Fibroblast of skin of left biceps (primary cell): ENCODE measurements at regions not wholly inside any gene's neighbourhood (a gene's known extent, or its start where the extent isn't known, plus 50 kb on each side); places are given as distances from the start of the nearest gene placed in this dataset.

Experiments
- DNase-seq, 2 experiments: peaks; one replicate each; pipeline ENCODE4 v3.0.0-alpha.2; 2013; ENCODE audit warnings: low read depth in 2 of 2

DNA sequence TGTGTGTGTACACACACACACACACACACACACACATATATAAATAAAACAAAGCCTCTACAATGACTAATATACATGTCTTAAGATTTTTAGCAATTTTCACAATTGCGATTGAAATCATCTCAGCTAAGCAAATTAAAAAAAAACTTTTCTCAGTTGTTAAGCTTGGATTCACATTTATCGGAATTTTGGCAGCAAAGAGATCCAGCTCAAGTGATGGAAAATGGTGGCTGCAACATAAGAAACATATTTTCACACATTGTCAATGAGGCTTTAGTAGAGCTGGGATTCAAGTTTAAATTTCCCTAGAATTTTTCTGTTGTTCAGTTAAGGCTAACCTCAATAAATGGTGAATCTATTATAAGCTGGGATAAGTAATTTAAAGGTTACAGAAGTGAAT is 768.6 kb upstream of the SORCS1 start:
- no peak for DNase-seq

DNA sequence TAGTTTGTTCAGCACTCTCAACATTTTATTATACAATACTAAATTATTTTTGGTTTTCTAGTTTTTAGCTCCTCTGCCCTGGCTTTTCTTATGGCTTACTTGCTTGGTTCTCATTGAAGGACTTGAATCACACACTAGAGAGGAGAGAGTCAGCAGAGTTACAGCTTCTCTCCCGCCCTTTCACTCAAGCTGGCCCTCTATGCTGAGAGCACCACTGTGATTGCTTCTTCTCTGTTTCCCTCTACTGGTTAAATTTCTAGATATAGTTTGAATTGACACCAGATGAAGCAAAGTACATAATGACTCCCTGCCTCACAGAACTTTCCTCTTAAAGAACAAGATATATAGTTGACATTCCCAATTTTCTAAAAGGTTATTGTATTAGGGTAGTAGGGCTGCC is 767.3 kb upstream of the SORCS1 start:
- no peak for DNase-seq

DNA sequence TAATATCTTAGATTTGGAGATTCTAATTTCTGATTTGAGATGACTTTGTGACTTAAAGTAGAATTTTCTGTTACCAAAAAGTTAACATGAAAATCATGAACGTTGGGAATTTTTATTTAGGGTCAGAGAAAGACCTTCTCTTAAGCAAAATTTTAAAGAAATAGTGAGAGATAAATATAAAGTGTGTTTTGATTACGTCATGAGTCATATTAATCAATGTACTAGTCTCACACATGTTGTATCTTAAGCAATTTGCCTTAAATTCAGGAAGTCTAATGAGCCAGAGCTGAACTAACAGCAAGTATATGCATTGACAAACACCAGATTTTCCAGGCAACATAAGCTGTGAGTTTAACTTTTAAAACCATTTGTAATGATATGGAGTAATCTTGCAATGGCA is 765.5 kb upstream of the SORCS1 start:
- no peak for DNase-seq

DNA sequence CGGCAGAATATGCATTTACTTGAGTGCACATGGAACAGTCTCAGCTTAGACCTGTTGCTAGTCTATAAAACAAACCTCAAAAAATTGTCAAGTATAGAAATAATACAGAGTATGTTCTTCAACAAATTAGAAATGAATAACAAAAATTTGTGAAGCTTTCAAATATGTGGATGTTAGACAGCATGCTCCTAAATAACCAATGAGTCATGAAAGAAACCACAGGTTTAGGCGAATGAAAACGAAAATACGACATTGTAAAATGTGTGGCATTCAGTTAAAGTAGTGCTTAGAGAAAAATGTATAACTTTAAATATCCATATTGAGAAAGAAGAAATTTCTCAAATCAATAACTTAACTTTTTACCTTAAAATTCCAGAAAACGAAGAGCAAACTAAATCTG is 760.0 kb upstream of the SORCS1 start:
- no peak for DNase-seq

DNA sequence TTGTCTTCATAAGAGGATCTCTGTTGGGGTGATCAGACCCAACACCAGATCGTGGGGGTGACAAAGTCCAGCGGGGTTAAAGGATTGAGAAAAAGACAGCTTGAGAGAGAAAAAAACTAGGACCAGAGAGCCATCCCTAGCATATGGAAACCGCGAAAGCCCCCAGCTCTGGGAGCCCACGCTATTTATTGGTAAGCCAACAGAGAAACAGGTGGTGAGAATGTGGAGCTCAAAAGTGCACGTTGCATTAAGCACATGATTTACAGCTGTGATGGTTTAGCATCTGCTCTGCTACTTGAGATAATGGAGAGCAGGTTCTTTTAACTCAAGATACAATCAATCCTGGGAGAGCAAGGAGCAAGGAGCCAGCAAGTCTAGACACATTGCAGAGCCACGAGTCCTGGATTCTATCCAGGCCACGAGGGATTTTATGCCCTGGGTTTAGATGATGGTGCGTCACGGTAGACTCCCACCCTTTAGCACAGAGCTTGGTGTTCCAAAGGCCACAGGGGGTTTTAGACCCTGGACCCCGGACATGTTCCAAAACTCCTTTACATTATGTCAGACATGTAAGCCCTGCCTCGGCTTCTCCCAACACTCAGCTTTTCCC is 755.2 kb upstream of the SORCS1 start:
- no peak for DNase-seq

DNA sequence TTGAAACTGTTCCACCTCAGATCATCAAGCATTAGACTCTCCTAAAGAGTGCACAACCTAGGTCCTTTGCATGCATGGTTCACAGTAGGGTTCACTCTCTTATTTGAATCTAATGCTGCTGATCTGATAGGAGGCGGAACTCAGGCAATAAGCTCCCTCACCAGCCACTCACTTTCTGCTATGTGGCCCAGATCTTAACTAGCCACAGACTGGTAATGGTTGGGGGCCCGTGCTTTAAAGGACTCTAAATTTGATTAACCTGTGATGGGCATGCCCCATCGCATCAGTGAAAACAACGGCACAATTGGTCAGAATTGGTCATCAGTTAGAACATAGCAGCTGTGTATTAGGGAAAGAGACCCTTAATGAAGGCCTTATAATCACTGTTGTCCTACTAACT is 753.7 kb upstream of the SORCS1 start:
- DNase-seq: no peak

DNA sequence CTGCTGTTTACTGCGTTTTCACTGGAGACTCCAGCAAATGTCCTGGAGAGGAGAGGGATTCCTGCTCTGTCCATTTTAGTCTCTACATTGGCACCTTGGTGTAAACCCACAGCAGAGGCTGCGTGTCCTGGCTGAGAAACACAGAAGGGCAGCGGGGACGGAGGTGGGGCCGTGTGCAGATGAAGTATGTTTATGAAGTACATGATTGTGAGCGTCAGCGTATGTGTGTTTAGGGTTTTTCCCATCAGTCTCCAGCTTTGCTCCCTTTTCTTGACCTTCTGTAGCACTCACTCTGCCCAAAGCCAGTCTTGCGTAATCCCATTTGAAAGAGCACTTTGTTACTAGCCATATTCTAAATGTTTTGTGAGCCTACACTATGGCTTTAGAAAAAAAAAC is 750.7 kb upstream of the SORCS1 start:
- no peak for DNase-seq

DNA sequence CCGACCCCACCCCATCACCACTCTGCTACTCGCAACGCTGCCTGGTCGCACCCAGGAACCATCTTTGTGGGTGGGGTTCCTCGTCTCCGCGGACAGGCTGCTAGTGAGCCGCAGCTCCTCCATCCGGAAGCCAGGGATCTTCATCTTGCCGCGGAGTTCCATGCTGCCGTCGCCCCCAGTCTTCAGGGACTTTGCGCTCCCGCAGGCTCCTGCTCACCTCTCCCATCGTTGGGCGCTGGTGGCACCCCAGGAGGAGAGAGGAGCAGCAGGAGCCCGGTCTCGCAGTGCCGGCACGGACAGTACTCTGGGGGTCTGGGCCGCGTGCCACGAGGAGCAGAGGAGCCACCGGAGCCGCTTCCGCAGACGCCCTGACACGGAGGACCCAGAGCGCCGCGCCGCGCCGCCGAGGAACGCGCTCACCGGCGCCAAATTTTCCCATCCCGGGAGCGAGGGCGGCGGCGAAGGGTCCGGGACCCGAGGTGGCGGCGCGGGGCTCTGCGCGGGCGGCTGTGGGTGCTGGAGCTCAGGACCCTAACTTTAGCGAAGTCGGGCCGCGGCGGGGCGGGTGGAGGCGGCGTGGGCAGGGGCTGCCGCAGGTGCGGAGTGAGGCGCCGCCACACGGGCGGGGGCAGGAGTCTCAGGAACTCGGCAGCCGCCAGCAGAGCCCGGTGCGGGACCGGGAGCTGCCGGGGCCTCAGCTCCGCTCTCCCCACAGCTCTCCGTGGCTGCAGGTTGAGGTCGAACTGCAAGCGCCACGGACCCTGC is 750.1 kb upstream of the SORCS1 start:
- DNase-seq: no peak

DNA sequence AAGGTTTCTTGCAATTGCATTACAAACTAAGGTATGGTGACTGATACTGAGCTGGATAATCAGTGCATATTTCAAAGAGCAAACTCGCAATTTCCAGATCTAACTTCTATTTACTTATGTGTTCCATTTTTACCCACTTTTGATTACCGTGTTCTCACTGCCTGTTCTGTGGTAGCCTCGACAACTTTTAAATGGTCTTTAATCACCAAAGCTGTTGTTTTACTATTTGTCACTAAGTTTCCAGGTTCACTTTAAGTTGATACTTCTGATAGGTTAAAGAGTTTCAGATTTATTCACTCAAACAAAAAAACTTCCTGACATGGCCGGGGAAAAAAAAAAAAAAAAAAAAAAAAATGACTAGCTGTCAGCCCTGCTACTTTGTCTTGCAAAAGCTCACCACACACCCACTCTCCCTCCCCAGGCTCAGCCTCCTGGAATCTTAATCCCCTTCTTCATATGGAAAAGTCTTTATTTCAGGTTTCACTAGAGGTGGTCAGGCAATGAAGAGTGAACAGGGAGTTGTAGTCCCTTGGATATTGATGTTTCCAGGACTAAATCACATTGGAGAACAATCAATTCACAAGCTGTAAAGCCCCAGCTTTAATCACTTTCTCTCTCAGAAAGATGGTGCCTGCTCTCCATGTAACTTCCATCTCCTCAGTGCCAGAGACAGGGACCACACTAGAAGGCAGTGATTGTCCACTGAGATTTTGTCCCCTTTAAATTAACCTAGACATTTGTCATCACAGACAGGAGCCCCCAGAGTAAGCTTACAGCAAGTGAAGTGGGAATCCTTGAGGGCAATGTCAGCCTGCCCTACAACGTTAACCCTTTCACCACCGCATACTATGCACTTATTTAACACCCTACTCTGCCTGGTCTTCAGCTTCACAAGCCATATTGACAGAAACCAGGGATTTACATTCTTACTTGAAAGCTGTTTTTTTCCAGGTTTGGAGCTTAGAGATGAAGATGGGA is 749.1 kb upstream of the SORCS1 start:
- DNase-seq: no peak

DNA sequence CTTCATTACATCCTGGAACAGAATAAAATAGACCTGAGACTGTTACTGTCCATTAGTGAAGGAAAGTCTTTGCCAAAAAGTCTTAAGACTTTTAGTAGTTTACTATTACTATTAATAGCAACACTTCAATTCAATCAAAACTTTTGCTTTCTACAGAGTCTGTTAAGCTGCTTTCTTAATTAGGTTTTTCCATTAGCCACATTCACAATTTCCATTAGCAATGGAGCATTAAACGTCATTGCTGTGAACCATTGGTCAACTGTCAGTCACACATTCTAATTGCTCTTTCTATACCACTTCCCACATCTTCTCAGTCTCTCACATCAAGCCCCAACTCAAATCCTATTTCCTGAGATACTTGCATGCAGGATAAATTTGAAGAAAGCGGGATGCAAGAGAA is 736.6 kb upstream of the SORCS1 start:
- DNase-seq: no peak

DNA sequence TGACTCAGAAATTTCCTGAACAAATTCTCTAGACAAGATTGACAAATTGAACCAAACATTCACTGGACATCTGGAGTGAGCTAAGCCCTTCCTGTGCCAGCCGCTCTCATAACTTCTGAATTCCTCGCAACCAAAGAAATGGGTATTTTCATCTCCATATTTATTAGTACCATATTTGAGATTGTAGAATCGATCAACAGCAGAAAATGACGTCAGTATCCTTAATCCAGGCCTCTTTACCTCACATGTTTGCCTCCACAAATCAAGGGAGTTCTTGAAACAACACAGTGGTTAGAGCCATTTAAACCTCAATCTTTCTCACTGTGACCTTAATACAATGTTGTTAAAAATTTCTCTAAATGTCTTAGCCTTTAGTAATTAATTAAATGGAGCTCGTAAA is 735.6 kb upstream of the SORCS1 start:
- no peak for DNase-seq

DNA sequence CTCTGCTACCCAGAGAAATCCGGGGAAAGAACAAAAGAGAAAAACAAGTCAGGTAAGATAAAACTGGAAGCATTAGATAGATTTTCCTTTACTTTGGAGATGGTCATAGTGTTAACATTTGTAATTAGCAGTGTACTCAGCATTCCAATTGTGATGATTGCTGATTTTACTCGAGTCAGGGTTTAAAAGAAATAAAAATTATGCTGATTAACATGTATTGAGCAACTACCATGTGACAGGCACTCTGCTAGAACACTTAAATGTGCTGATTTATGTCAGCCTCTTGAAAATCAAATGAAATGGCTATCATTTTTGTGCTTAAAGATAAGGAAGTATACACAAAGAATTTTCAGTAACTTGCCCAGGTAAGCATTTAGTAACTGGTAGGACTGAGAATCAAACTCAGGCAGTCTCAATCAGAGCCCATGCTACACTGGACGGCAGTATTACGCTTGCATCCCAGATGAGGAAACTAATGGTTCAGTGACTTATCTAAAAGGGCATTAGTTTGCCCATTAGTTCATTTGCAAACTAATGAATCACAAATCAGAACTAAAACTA is 735.1 kb upstream of the SORCS1 start:
- no peak for DNase-seq

DNA sequence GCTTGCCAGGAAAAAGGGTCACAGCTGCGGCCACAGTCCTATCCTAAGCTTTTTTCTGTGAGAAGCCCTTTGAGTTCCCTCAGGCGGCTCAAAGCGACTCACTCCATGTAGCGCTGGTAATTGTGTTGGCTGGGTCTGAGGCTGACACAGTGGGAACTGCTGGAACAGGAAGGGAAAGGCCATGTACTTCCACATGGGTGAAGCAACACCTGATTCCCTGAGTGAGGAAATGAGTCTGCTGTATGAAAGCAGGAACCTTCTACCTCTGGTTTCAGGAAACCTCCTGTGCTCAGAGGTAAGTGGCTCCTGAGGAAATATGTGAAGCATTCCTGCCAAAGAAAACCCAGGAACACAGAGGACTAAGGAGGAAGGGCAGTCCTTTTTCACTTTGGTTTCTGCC is 734.6 kb upstream of the SORCS1 start:
- no peak for DNase-seq

DNA sequence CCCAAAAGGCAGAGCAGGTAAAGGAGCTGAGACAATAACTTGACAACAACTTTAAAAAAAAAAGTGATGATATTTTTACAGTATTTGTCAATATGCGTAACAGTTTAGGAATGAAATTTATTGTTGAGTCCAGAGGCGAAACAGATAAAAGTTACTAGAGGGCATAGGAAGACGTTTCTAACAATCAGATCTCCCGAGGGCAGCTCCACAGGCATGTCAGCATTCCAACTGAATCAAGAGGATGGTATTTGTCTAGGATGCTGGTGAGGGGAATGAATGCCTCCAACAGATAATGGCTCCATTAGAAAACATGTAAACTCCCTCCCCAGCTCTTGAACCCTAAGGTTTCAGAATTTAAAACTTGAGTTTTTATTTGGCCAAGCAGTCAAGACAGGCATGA is 733.9 kb upstream of the SORCS1 start:
- DNase-seq: no peak

DNA sequence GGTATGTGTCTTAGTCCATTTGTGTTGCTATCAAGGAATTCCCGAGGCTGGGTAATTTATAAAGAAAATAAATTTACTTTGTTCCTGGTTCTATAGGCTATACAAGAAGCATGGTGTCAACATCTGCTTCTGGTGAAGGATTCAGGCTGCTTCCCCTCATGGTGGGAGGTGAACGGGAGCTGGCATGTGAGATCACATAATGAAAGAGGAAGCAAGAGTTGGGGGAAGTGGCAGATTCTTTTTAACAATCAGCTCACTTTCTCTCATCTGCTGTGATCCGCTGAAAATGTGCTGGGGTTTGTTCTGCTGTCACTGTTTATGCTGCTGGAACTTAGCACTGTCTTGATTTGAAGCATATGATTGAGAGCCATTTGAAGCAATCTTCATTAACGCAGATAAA is 730.0 kb upstream of the SORCS1 start:
- no peak for DNase-seq

DNA sequence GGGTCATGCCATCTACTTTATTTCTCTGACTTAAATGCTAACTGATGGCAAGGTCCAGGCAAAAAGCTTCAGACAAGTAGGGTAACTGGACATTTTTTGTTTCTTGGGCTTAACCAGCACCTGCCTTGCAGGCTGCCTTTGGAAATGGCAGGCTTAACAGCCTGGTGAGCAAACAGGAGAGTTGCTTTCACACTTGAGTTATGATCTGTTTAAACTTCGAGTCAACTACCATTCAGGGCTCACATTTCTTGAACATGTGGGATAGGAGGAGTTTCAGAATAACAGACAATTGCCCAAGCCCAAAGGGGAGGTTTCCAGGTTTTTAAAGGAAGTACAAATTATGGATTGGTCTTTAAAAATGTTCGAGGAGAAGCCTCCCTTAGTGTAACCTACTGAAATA is 724.6 kb upstream of the SORCS1 start:
- DNase-seq: no peak

DNA sequence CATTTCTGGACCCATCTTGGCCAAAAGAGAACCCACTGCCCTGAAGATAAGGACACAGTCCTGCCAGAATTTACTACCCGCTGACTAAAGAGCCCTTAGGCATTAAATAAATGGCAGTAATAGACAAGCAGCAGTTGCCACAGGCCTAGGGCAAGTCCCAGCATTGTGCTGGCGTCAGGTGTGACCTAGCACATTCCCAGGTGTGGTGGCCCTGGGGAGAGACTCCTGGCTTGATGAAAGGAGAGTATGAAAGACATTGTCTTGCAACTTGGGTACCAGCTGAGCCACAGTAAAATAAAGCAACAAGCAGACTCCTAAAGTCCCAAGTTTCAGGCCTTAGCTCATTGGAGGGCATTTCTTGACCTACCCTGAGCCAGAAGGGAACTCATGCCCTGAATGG is 715.7 kb upstream of the SORCS1 start:
- DNase-seq: no peak

DNA sequence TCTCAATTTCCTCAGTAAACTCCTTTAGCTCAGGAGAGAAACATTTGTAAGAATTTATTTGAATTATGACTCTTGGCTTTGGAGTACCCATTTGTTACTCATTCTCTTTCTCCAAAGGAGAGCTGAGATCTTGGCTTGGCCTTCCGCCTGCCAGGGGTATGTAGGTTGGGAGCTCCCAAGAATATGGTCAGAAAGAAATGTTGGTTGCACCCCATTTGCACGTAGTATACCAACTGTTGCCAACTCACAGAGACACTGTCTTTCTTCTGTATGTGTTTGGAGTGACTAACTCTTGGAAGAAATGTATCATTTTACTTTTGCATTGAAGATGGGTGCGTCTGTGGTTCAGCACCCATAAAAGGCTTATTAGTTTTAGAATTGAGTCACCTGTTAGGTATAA is 708.5 kb upstream of the SORCS1 start:
- no peak for DNase-seq

DNA sequence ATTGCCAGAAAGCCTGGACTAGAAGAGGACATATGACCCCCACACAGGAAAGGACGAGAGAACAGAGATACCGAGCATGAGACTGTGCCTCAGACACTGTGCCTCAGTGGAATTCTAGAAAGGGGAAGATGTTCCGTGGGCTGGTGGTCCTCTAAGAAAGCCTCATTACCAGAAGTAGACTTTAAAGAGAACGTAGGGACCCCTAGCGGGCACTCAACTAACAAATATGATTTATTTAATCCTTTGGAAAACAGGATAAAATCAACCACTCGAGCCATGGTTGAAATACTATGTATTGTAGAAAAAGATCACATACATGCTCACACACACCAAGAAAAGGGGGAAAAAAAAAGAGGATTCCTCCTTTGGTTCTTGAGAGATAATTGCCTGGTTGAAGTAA is 701.2 kb upstream of the SORCS1 start:
- no peak for DNase-seq

DNA sequence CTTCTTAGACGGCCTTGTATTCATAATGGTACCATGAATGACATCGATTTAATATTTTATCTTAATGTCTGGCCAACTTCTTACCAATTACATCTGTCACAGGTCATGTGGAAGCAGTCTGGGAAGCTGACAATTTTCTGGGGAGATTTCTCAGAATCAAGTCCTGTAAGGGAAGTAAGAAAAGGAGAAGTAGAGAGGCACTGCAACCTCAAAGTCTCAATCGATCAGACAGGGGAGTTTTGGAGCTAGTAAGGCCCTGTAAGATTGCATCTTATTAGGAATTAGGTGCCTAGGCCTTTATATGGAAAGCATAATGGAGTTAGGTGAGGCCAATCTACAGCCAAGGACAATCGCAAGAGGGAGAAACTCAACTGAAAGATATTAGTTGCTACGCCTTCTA is 694.6 kb upstream of the SORCS1 start:
- DNase-seq: no peak

DNA sequence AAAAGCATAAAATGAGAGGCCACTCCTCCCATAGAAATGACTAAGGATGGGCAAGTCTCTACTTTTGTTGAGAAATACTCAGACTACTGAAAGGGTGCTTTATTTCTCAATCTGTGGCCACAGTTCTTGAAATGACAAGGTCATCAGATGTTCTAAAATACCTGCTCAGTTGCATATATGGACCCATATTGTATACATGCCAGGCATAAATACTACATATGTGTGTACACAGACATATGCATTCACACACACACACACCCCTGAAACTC is 691.5 kb upstream of the SORCS1 start:
- no peak for DNase-seq

DNA sequence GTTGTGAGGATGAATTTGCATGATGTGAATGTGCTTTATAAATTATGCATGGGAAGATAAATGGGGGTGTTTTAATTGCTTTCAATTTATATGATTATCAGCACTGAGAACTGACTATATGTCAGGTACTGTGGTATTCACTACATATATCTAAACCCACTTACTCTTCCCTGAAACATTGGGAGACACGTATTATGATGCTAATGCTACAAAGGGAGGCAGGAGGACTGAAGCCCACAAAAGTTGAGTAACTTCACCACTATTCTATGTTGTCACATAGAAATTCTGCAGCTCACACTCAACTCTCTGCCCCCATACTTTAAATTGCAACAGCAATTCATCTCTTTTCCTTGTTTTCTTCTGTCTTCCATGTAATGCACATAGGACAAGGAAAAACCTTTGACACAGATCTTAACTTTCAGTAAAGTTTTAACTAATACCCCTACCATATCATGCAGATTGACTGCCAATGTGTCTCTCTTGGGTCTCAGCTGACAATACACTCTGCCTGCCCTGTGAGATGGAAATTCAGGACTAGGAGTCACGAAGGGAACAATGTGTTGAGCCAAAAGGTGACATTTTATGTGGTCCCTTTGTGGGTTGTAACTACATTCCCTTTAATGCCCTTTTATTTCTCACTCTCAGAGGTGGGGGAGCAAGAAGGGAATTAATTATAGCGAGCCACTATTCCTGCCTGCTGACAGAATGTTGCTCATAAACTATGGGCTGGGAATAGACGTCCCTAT is 691.0 kb upstream of the SORCS1 start:
- no peak for DNase-seq
